WTC11 (cell line): ENCODE measurements at regions not wholly inside any gene's neighbourhood (a gene's known extent, or its start where the extent isn't known, plus 50 kb on each side); places are given as distances from the start of the nearest gene placed in this dataset.

Source experiments
- ATAC-seq: fragments of 200-7000 bp; cut with Tn5 transposase; 2 replicates; pipeline ENCODE4 v1.10.0; 2021; ENCODE audit warnings: mild to moderate bottlenecking, moderate library complexity
- CTCF ChIA-PET: fragments of 300-600 bp; sonication (Branson Sonifier 250); formaldehyde crosslinking; loops from one replicate; lab custom pipeline; 2021; ENCODE audit warnings: antibody characterized with exemption; lab: Charles Lee
- POLR2A ChIA-PET: fragments of 350-600 bp; sonication (Branson Sonifier 250); formaldehyde crosslinking; loops from one replicate; lab custom pipeline; 2021; ENCODE audit warnings: antibody characterized with exemption; lab: Charles Lee
- DNase-seq: peaks from one replicate; pipeline ENCODE4 v3.0.0; 2021; ENCODE audit warnings: low spot score
- H3K27ac Mint-ChIP-seq: 2 replicates; pipeline ENCODE4 v1.8.0; 2021; ENCODE audit warnings: mixed read lengths
- H3K27me3 Mint-ChIP-seq: 2 replicates; pipeline ENCODE4 v1.8.0; 2021; ENCODE audit warnings: low read depth, mild to moderate bottlenecking, moderate library complexity, mixed read lengths
- H3K36me3 Mint-ChIP-seq: 2 replicates; pipeline ENCODE4 v1.8.0; 2021; ENCODE audit warnings: mixed read lengths
- H3K4me1 Mint-ChIP-seq: 2 replicates; pipeline ENCODE4 v1.8.0; 2022; ENCODE audit warnings: mixed read lengths
- H3K4me3 Mint-ChIP-seq: 2 replicates; pipeline ENCODE4 v1.8.0; 2021; ENCODE audit warnings: mild to moderate bottlenecking, moderate library complexity, mixed read lengths
- H3K9me3 Mint-ChIP-seq: 2 replicates; pipeline ENCODE4 v1.8.0; 2021; ENCODE audit warnings: mixed read lengths
- ATF1 ChIP-seq: sonication (generic); formaldehyde crosslinking; IDR thresholded peaks from 2 replicates; pipeline ENCODE4 v1.8.1; 2023; ENCODE audit warnings: mild to moderate bottlenecking, moderate library complexity, missing genetic modification reagents
- E2F1 ChIP-seq: sonication (generic); formaldehyde crosslinking; IDR thresholded peaks from 2 replicates; pipeline ENCODE4 v1.8.0; 2022; ENCODE audit warnings: mild to moderate bottlenecking, missing genetic modification reagents
- FOXP1 ChIP-seq: sonication (generic); formaldehyde crosslinking; IDR thresholded peaks from 2 replicates; pipeline ENCODE4 v1.8.0; 2022; ENCODE audit warnings: missing genetic modification reagents, mild to moderate bottlenecking, moderate library complexity, borderline replicate concordance
- IRF2 ChIP-seq: sonication (generic); formaldehyde crosslinking; IDR thresholded peaks from 2 replicates; pipeline ENCODE4 v1.8.0; 2022; ENCODE audit warnings: low read depth, missing genetic modification reagents, borderline replicate concordance
- MAX ChIP-seq: sonication (generic); formaldehyde crosslinking; IDR thresholded peaks from 2 replicates; pipeline ENCODE4 v1.8.0; 2022; ENCODE audit warnings: mild to moderate bottlenecking, missing genetic modification reagents
- RORB ChIP-seq: fragments of 250-450 bp; sonication (Bioruptor Pico); IDR thresholded peaks from 2 replicates; pipeline ENCODE4 v1.9.0; 2021; ENCODE audit warnings: mild to moderate bottlenecking
- ZBTB43 ChIP-seq: sonication (generic); formaldehyde crosslinking; IDR thresholded peaks from 2 replicates; pipeline ENCODE4 v1.8.1; 2023; ENCODE audit warnings: mild to moderate bottlenecking, missing genetic modification reagents
- ZNF219 ChIP-seq: sonication (generic); formaldehyde crosslinking; IDR thresholded peaks from 2 replicates; pipeline ENCODE4 v1.8.0; 2023; ENCODE audit warnings: missing genetic modification reagents, mild to moderate bottlenecking, borderline replicate concordance
- ZNF232 ChIP-seq: sonication (generic); formaldehyde crosslinking; IDR thresholded peaks from 2 replicates; pipeline ENCODE4 v1.8.0; 2022; ENCODE audit warnings: mild to moderate bottlenecking, missing genetic modification reagents
- ZNF396 ChIP-seq: fragments of 250-450 bp; sonication (Bioruptor Pico); IDR thresholded peaks from 2 replicates; pipeline ENCODE4 v1.8.0; 2021; ENCODE audit warnings: mild to moderate bottlenecking, moderate library complexity, borderline replicate concordance
- ZSCAN18 ChIP-seq: fragments of 250-450 bp; sonication (Bioruptor Pico); IDR thresholded peaks from 2 replicates; pipeline ENCODE4 v2.1.2; 2022; ENCODE audit warnings: mild to moderate bottlenecking, moderate library complexity
- TF ChIP-seq, protein P1 (sequence below): sonication (generic); formaldehyde crosslinking; IDR thresholded peaks from 2 replicates; pipeline ENCODE4 v1.8.1; 2022; ENCODE audit warnings: missing genetic modification reagents, borderline replicate concordance
- TF ChIP-seq, protein P2 (sequence below): fragments of 250-450 bp; sonication (Bioruptor Pico); IDR thresholded peaks from 2 replicates; pipeline ENCODE4 v1.9.0; 2021; ENCODE audit warnings: moderate library complexity, mild to moderate bottlenecking, inconsistent platforms, borderline replicate concordance
- TF ChIP-seq, protein P3 (sequence below): sonication (generic); formaldehyde crosslinking; IDR thresholded peaks from 2 replicates; pipeline ENCODE4 v1.8.0; 2022; ENCODE audit warnings: mild to moderate bottlenecking, missing genetic modification reagents
- TF ChIP-seq, protein P4 (sequence below): fragments of 200-600 bp; IDR thresholded peaks from 2 replicates; pipeline ENCODE4 v1.8.0; 2022; ENCODE audit warnings: antibody characterized with exemption

DNA sequence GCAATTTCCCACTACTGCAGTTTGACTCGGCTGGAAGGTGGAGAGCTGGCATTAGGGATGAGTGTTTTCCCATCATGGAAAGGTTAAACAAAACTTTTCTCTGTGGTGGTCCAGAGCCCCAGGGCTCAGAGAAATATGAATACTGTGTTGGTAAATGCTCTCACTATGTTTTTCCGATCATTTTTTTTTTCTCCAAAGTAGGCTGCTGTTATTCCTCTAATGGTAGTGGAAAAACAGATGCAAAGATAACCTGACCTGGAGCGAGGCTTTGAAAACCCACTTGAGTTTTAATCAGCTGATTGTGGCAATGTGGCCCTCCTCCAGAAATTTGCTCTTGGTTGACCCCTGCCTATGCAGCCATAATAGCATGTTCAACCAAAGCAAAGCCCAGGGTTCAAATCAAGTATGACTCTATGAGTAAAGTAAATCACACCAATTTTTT lies 320.8 kb upstream of the CTNNB1 start (continued):
- TF ChIP-seq, protein P1, sequence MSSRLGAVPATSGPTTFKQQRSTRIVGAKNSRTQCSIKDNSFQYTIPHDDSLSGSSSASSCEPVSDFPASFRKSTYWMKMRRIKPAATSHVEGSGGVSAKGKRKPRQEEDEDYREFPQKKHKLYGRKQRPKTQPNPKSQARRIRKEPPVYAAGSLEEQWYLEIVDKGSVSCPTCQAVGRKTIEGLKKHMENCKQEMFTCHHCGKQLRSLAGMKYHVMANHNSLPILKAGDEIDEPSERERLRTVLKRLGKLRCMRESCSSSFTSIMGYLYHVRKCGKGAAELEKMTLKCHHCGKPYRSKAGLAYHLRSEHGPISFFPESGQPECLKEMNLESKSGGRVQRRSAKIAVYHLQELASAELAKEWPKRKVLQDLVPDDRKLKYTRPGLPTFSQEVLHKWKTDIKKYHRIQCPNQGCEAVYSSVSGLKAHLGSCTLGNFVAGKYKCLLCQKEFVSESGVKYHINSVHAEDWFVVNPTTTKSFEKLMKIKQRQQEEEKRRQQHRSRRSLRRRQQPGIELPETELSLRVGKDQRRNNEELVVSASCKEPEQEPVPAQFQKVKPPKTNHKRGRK (CRISPR knock-in tag), result no peak
- TF ChIP-seq, protein P2, sequence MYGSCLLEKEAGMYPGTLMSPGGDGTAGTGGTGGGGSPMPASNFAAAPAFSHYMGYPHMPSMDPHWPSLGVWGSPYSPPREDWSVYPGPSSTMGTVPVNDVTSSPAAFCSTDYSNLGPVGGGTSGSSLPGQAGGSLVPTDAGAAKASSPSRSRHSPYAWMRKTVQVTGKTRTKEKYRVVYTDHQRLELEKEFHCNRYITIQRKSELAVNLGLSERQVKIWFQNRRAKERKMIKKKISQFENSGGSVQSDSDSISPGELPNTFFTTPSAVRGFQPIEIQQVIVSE (CRISPR knock-in tag), result no peak
- TF ChIP-seq ZSCAN18 (CRISPR knock-in tag) (no peak), RORB (no peak), ZNF232 (CRISPR knock-in tag) (no peak)

DNA sequence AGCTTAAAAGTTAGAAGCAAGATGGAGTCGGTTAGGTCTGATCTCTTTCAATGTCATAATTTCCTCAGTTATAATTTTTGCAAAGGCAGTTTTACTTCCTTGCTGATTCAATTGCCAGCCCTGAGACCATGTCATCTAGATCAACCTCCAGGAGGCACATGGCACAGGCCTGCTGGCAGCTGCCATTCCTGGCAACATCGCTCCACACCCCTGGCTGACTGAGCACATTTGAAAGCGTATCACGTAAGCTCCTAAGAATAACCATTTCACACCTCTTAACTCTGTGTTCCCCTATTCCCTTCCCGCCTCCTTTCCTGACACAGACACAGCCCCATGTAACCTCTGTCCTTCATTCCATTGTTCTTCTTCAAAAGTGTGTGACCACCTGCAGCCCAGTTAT lies 313.9 kb upstream of the CTNNB1 start:
- H3K27ac Mint-ChIP-seq, result no peak overlapping the region
- DNase-seq, result no peak
- H3K27me3 Mint-ChIP-seq, result no peaks in the 10 kb centered on the region; the same call in 1 of the 2 replicates
- peaks cover 11% of the 10 kb centered on the region for H3K4me1 Mint-ChIP-seq
- peaks cover 14% of the 10 kb centered on the region for H3K9me3 Mint-ChIP-seq
- H3K36me3 Mint-ChIP-seq, result no peaks in the 10 kb centered on the region
- no peak for ATAC-seq
- ChIA-PET POLR2A (no interaction called here), CTCF (no interaction called here)
- no peak for TF ChIP-seq IRF2 (CRISPR knock-in tag)
- TF ChIP-seq, all 79 proteins: peak for 0
- H3K4me3 Mint-ChIP-seq, result no peak overlapping the region

- ChIA-PET POLR2A (no interaction called here), CTCF (no interaction called here)
- no peak for ATAC-seq
Measured at GRCh38 chr3:40886660-40887425, 312.5 kb upstream of the CTNNB1 start.

DNA sequence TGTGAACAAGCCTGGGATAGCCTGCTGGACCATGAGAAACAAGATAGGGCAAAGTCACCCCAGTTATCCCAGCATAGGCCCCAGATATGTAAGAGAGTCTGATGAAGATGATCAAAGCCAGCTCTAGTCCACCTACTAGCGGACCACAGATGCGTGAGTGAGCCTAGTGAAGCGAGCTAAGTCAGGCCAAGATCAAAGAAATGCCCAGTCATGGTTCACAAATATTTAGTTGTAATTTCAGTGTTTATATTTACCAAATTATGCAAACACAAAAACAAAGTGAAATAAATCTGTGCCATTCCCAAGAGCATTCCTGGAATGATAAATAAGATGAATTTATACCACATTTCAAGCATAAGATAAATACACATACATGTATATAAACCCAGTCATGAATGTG lies 308.1 kb upstream of the CTNNB1 start:
- DNase-seq (no peak), ATAC-seq (no peak)
- Mint-ChIP-seq H3K9me3 (no peaks in the 10 kb centered on the region), H3K27ac (no peak overlapping the region), H3K4me3 (no peak overlapping the region), H3K27me3 (no peaks in the 10 kb centered on the region; the same call in 1 of the 2 replicates), H3K4me1 (peaks cover 18% of the 10 kb centered on the region), H3K36me3 (no peaks in the 10 kb centered on the region)
- ChIA-PET POLR2A (interaction anchor here (0.6 kb wide), 1 partner anchor 33 kb away, joined by 5 read pairs; no protein-coding TSS in a partner anchor), CTCF (interaction anchor here (0.7 kb wide), 1 partner anchor 1356 kb away, joined by 5 read pairs; no protein-coding TSS in a partner anchor)
- TF ChIP-seq MAX (CRISPR knock-in tag) (no peak), ZBTB43 (CRISPR knock-in tag) (no peak), FOXP1 (CRISPR knock-in tag) (no peak), ATF1 (CRISPR knock-in tag) (no peak), ZNF219 (CRISPR knock-in tag) (no peak), ZNF396 (CRISPR knock-in tag) (no peak)
- TF ChIP-seq, protein P3, sequence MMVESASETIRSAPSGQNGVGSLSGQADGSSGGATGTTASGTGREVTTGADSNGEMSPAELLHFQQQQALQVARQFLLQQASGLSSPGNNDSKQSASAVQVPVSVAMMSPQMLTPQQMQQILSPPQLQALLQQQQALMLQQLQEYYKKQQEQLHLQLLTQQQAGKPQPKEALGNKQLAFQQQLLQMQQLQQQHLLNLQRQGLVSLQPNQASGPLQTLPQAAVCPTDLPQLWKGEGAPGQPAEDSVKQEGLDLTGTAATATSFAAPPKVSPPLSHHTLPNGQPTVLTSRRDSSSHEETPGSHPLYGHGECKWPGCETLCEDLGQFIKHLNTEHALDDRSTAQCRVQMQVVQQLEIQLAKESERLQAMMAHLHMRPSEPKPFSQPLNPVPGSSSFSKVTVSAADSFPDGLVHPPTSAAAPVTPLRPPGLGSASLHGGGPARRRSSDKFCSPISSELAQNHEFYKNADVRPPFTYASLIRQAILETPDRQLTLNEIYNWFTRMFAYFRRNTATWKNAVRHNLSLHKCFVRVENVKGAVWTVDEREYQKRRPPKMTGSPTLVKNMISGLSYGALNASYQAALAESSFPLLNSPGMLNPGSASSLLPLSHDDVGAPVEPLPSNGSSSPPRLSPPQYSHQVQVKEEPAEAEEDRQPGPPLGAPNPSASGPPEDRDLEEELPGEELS (CRISPR knock-in tag), result no peak

More at GRCh38 chr3:40886660-40887425, 312.5 kb upstream of the CTNNB1 start:
- no peak for DNase-seq
- Mint-ChIP-seq H3K36me3 (no peaks in the 10 kb centered on the region), H3K4me1 (peaks cover 11% of the 10 kb centered on the region), H3K9me3 (peaks cover 2% of the 10 kb centered on the region; the same call in 1 of the 2 replicates), H3K4me3 (no peak overlapping the region), H3K27ac (no peak overlapping the region), H3K27me3 (no peaks in the 10 kb centered on the region; the same call in 1 of the 2 replicates)
- TF ChIP-seq, protein P4, sequence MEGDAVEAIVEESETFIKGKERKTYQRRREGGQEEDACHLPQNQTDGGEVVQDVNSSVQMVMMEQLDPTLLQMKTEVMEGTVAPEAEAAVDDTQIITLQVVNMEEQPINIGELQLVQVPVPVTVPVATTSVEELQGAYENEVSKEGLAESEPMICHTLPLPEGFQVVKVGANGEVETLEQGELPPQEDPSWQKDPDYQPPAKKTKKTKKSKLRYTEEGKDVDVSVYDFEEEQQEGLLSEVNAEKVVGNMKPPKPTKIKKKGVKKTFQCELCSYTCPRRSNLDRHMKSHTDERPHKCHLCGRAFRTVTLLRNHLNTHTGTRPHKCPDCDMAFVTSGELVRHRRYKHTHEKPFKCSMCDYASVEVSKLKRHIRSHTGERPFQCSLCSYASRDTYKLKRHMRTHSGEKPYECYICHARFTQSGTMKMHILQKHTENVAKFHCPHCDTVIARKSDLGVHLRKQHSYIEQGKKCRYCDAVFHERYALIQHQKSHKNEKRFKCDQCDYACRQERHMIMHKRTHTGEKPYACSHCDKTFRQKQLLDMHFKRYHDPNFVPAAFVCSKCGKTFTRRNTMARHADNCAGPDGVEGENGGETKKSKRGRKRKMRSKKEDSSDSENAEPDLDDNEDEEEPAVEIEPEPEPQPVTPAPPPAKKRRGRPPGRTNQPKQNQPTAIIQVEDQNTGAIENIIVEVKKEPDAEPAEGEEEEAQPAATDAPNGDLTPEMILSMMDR, result no peak
- no peak for TF ChIP-seq E2F1 (CRISPR knock-in tag)
